Ascending aorta (tissue), 2 donors: ENCODE measurements at regions not wholly inside any gene's neighbourhood (a gene's known extent, or its start where the extent isn't known, plus 50 kb on each side); places are given as distances from the start of the nearest gene placed in this dataset.

Experiments
- DNase-seq, 2 donors: peaks; one replicate each; pipeline ENCODE4 v3.0.0-alpha.2; 2019; ENCODE audit warnings: low spot score in 2 of 2
- H3K27ac ChIP-seq, 2 donors: fragments of 200-600 bp; sonication (generic); one replicate each; pipeline ENCODE4 v1.5.1; 2016 to 2017; ENCODE audit warnings: mild to moderate bottlenecking in 1 of 2
- H3K27me3 ChIP-seq: fragments of 200-600 bp; sonication (generic); one replicate; pipeline ENCODE4 v1.5.1; 2017
- H3K36me3 ChIP-seq, 2 donors: fragments of 200-600 bp; sonication (generic); one replicate each; pipeline ENCODE4 v1.5.1; 2016
- H3K4me1 ChIP-seq, 2 donors: fragments of 200-600 bp; sonication (generic); one replicate each; pipeline ENCODE4 v1.5.1; 2016 to 2017; ENCODE audit warnings: mild to moderate bottlenecking in 1 of 2
- H3K4me3 ChIP-seq, 2 donors: fragments of 200-600 bp; sonication (generic); one replicate each; pipeline ENCODE4 v1.5.1; 2016 to 2017; ENCODE audit warnings: mild to moderate bottlenecking in 1 of 2
- H3K9me3 ChIP-seq, 2 donors: fragments of 200-600 bp; sonication (generic); one replicate each; pipeline ENCODE4 v1.5.1; 2016
- CTCF ChIP-seq, 3 experiments: fragments of 200-600 bp in 2 of 3; fragments of 450-650 bp in 1 of 3; sonication (generic) in 2 of 3; IDR thresholded peaks; one replicate each; pipeline ENCODE4 v1.5.1; 2016 to 2019; ENCODE audit warnings: antibody characterized with exemption in 3 of 3, mild to moderate bottlenecking in 1 of 3, moderate library complexity in 1 of 3
- intact Hi-C: fragments of 100-400 bp; cut with DNase I; formaldehyde crosslinking; loops from one replicate; pipeline ENCODE4 v1.15.1; 2023

GRCh38 chr22:23369054-23369685, 188.9 kb downstream of the BCR start:
- H3K4me3 ChIP-seq: no peak overlapping the region
- no peaks in the 10 kb centered on the region for H3K9me3 ChIP-seq
- no peak for TF ChIP-seq CTCF (IDR thresholded peaks at IDR 0.05)
- intact Hi-C loops: no loop called here
- H3K4me1 ChIP-seq: no peaks in the 10 kb centered on the region
- no peak for DNase-seq
- H3K36me3 ChIP-seq: no peaks in the 10 kb centered on the region
- no peaks in the 10 kb centered on the region for H3K27me3 ChIP-seq
- H3K27ac ChIP-seq: no peak overlapping the region
